ENCODE measurements at regions not wholly inside any gene's neighbourhood (a gene's known extent, or its start where the extent isn't known, plus 50 kb on each side); places are given as distances from the start of the nearest gene placed in this dataset.

GRCh38 chr14:104243200-104243599 is 104.8 kb downstream of the KIF26A start:
- Mint-ChIP-seq H3K27me3 (ENCODE audit: unreplicated experiment) (peaks cover 9% of the 10 kb centered on the region), H3K9me3 (ENCODE audit: unreplicated experiment) (peaks cover 5% of the 10 kb centered on the region), H3K4me1 (ENCODE audit: low read depth, unreplicated experiment) (peaks cover 2% of the 10 kb centered on the region), H3K27ac (ENCODE audit: unreplicated experiment) (no peak overlapping the region), H3K4me3 (ENCODE audit: unreplicated experiment) (no peak overlapping the region), H3K36me3 (ENCODE audit: unreplicated experiment) (no peaks in the 10 kb centered on the region)
- DNase-seq, result no peak
- no peak for TF ChIP-seq CTCF (IDR thresholded peaks at IDR 0.05; ENCODE audit: partially characterized antibody, unreplicated experiment)

- no peaks in the 10 kb centered on the region for H3K36me3 Mint-ChIP-seq (ENCODE audit: unreplicated experiment)
- TF ChIP-seq CTCF (IDR thresholded peaks at IDR 0.05; ENCODE audit: partially characterized antibody, unreplicated experiment), result no peak
- DNase-seq, result no peak
- peaks cover 8% of the 10 kb centered on the region for H3K9me3 Mint-ChIP-seq (ENCODE audit: unreplicated experiment)
- no peak overlapping the region for H3K4me3 Mint-ChIP-seq (ENCODE audit: unreplicated experiment)
- H3K27me3 Mint-ChIP-seq (ENCODE audit: unreplicated experiment), result peaks cover 7% of the 10 kb centered on the region
- no peak overlapping the region for H3K27ac Mint-ChIP-seq (ENCODE audit: unreplicated experiment)
- peaks cover 2% of the 10 kb centered on the region for H3K4me1 Mint-ChIP-seq (ENCODE audit: low read depth, unreplicated experiment)
These were observed 106.0 kb downstream of the KIF26A start for GRCh38 chr14:104244221-104245011.

DNA sequence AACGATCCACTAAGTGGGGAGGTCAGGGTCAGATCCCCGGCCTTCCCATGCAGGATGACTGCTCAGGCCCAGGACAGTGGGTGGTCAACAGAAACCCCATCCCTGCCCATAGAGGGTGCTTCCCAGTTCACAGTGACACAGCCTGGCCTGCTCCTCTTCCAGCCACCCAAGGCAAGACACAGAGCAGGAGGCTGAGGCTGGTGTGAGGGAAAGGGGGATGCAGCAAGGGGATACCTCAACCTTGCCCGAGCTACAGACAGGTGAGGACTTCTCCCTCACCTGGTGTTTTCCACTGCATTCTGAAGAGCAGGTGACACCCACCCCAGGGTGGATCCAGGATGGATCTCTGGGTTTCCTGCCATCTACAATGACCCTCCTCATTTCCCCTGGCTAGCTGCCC is 106.7 kb downstream of the KIF26A start:
- Mint-ChIP-seq H3K4me1 (ENCODE audit: low read depth, unreplicated experiment) (peaks cover 2% of the 10 kb centered on the region), H3K9me3 (ENCODE audit: unreplicated experiment) (peaks cover 8% of the 10 kb centered on the region), H3K27ac (ENCODE audit: unreplicated experiment) (no peak overlapping the region), H3K36me3 (ENCODE audit: unreplicated experiment) (no peaks in the 10 kb centered on the region), H3K4me3 (ENCODE audit: unreplicated experiment) (no peak overlapping the region), H3K27me3 (ENCODE audit: unreplicated experiment) (peaks cover 7% of the 10 kb centered on the region)
- TF ChIP-seq CTCF (IDR thresholded peaks at IDR 0.05; ENCODE audit: partially characterized antibody, unreplicated experiment), result no peak
- DNase-seq, result no peak

- Mint-ChIP-seq H3K27ac (ENCODE audit: unreplicated experiment) (no peak overlapping the region), H3K4me1 (ENCODE audit: low read depth, unreplicated experiment) (peaks cover 2% of the 10 kb centered on the region), H3K27me3 (ENCODE audit: unreplicated experiment) (peaks cover 5% of the 10 kb centered on the region)
These were observed 107.3 kb downstream of the KIF26A start for GRCh38 chr14:104245723-104246122.

More at GRCh38 chr14:104245723-104246122, 107.3 kb downstream of the KIF26A start:
- peaks cover 8% of the 10 kb centered on the region for H3K9me3 Mint-ChIP-seq (ENCODE audit: unreplicated experiment)
- no peak overlapping the region for H3K4me3 Mint-ChIP-seq (ENCODE audit: unreplicated experiment)
- TF ChIP-seq CTCF (IDR thresholded peaks at IDR 0.05; ENCODE audit: partially characterized antibody, unreplicated experiment), result no peak
- DNase-seq, result no peak
- no peaks in the 10 kb centered on the region for H3K36me3 Mint-ChIP-seq (ENCODE audit: unreplicated experiment)

Data from glutamatergic neuron (in vitro differentiated cells).